ENCODE measurements at regions not wholly inside any gene's neighbourhood (a gene's known extent, or its start where the extent isn't known, plus 50 kb on each side); places are given as distances from the start of the nearest gene placed in this dataset.

- TF ChIP-seq EZH2 (IDR thresholded peaks at IDR 0.05; ENCODE audit: insufficient read depth, poor library complexity, severe bottlenecking) (no peak), EZH2phosphoT487 (IDR thresholded peaks at IDR 0.05; ENCODE audit: insufficient read depth, low read depth) (no peak)
These were observed 86.5 kb upstream of the ATP10B start for GRCh38 chr5:160938532-160938931.

Measured in GM23248 (cell line).